Nephron progenitor cell (in vitro differentiated cells): ENCODE measurements at regions not wholly inside any gene's neighbourhood (a gene's known extent, or its start where the extent isn't known, plus 50 kb on each side); places are given as distances from the start of the nearest gene placed in this dataset.

Experiments
- DNase-seq: peaks from one replicate; pipeline ENCODE4 v3.0.0; 2021
- H3K27ac Mint-ChIP-seq: 2 replicates; pipeline ENCODE4 v1.8.0; 2021; ENCODE audit warnings: mild to moderate bottlenecking, moderate library complexity, mixed read lengths
- H3K27me3 Mint-ChIP-seq: 2 replicates; pipeline ENCODE4 v1.8.0; 2021; ENCODE audit warnings: mild to moderate bottlenecking, low read depth, mixed read lengths; ENCODE audit not compliant: poor library complexity
- H3K36me3 Mint-ChIP-seq: 2 replicates; pipeline ENCODE4 v1.8.0; 2021; ENCODE audit warnings: low read depth, mixed read lengths
- H3K4me1 Mint-ChIP-seq: 2 replicates; pipeline ENCODE4 v1.8.0; 2021; ENCODE audit warnings: mixed read lengths
- H3K4me3 Mint-ChIP-seq: 2 replicates; pipeline ENCODE4 v1.8.0; 2021; ENCODE audit warnings: mild to moderate bottlenecking, moderate library complexity, mixed read lengths
- H3K9me3 Mint-ChIP-seq: 2 replicates; pipeline ENCODE4 v1.8.0; 2021; ENCODE audit warnings: mild to moderate bottlenecking, moderate library complexity, mixed read lengths
- CTCF ChIP-seq: fragments of 200-600 bp; sonication (generic); IDR thresholded peaks from 2 replicates; pipeline ENCODE4 v1.5.0; 2021; ENCODE audit warnings: antibody characterized with exemption

DNA sequence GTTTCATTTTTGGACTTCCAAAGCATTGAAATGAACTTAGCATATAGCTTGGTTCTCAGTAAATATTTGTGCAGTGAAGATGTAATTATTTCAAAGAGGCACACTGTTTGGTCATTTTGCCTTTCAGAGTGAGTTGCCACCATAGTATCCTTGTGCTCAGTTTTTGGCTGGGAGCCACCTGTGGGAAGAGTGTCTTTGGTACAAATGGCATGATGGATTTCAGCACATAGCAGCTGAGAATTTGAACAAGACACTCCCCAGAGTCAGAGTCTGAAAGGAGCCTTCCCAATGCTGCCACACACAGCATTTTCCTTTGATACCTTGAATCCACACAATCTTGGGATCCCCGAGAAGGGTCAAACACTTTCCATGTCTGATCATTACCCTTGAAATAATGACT is 897.2 kb upstream of the ARPP21 start:
- no peaks in the 10 kb centered on the region for H3K4me1 Mint-ChIP-seq
- H3K4me3 Mint-ChIP-seq, result no peak overlapping the region
- no peaks in the 10 kb centered on the region for H3K27me3 Mint-ChIP-seq
- DNase-seq, result no peak
- no peak for TF ChIP-seq CTCF
- H3K27ac Mint-ChIP-seq, result no peak overlapping the region
- H3K9me3 Mint-ChIP-seq, result peaks cover 15% of the 10 kb centered on the region
- no peaks in the 10 kb centered on the region for H3K36me3 Mint-ChIP-seq

- H3K27ac Mint-ChIP-seq, result no peak overlapping the region
- H3K27me3 Mint-ChIP-seq, result no peaks in the 10 kb centered on the region
- no peaks in the 10 kb centered on the region for H3K4me1 Mint-ChIP-seq
- TF ChIP-seq CTCF, result no peak
- H3K36me3 Mint-ChIP-seq, result no peaks in the 10 kb centered on the region
- no peak overlapping the region for H3K4me3 Mint-ChIP-seq
- DNase-seq, result no peak
- peaks cover 47% of the 10 kb centered on the region for H3K9me3 Mint-ChIP-seq
These were observed 880.6 kb upstream of the ARPP21 start for GRCh38 chr3:34758630-34759261.

- no peak for TF ChIP-seq CTCF
- Mint-ChIP-seq H3K4me1 (peaks cover 3% of the 10 kb centered on the region), H3K27ac (no peak overlapping the region), H3K27me3 (no peaks in the 10 kb centered on the region), H3K9me3 (peaks cover 7% of the 10 kb centered on the region), H3K4me3 (no peak overlapping the region), H3K36me3 (no peaks in the 10 kb centered on the region)
- no peak for DNase-seq
These were observed 861.9 kb upstream of the ARPP21 start for GRCh38 chr3:34777386-34777785.

- Mint-ChIP-seq H3K36me3 (no peaks in the 10 kb centered on the region), H3K4me3 (no peak overlapping the region), H3K9me3 (peaks cover 1% of the 10 kb centered on the region), H3K27ac (no peak overlapping the region), H3K4me1 (no peaks in the 10 kb centered on the region), H3K27me3 (no peaks in the 10 kb centered on the region)
- TF ChIP-seq CTCF, result no peak
- no peak for DNase-seq
These were observed 860.2 kb upstream of the ARPP21 start for GRCh38 chr3:34779092-34779491.

- H3K4me1 Mint-ChIP-seq, result no peaks in the 10 kb centered on the region
- no peaks in the 10 kb centered on the region for H3K36me3 Mint-ChIP-seq
- no peaks in the 10 kb centered on the region for H3K9me3 Mint-ChIP-seq
- H3K27me3 Mint-ChIP-seq, result no peaks in the 10 kb centered on the region
- H3K27ac Mint-ChIP-seq, result no peak overlapping the region
- H3K4me3 Mint-ChIP-seq, result no peak overlapping the region
- no peak for DNase-seq
- no peak for TF ChIP-seq CTCF
These were observed 859.0 kb upstream of the ARPP21 start for GRCh38 chr3:34780294-34780693.

GRCh38 chr3:34780973-34781372 is 858.4 kb upstream of the ARPP21 start:
- Mint-ChIP-seq H3K27me3 (no peaks in the 10 kb centered on the region), H3K36me3 (no peaks in the 10 kb centered on the region), H3K9me3 (no peaks in the 10 kb centered on the region), H3K4me1 (no peaks in the 10 kb centered on the region), H3K27ac (no peak overlapping the region), H3K4me3 (no peak overlapping the region)
- DNase-seq, result no peak
- TF ChIP-seq CTCF, result no peak
